Activated CD8-positive, alpha-beta memory T cell treated with anti-CD3 and anti-CD28 coated beads, Interleukin-2, amount 10 ng/mL, durations not matched to agents 7 days and 5 days (primary cell): ENCODE measurements at regions not wholly inside any gene's neighbourhood (a gene's known extent, or its start where the extent isn't known, plus 50 kb on each side); places are given as distances from the start of the nearest gene placed in this dataset.

Experiments
- ATAC-seq: fragments of 150-1000 bp; cut with Tn5 transposase; one replicate; pipeline ENCODE4 v1.10.0; 2021; ENCODE audit warnings: moderate library complexity
- CTCF ChIA-PET: fragments of 350-600 bp; sonication (Branson Sonifier 250); formaldehyde crosslinking; loops from one replicate; lab custom pipeline; 2021; ENCODE audit warnings: antibody characterized with exemption; lab: Charles Lee
- DNase-seq: peaks from one replicate; pipeline ENCODE4 v3.0.0-alpha.2; 2020
- H3K27ac Mint-ChIP-seq: one replicate; pipeline ENCODE4 v1.8.0; 2021; ENCODE audit warnings: mild to moderate bottlenecking, mixed read lengths
- H3K27me3 Mint-ChIP-seq: one replicate; pipeline ENCODE4 v1.8.0; 2021; ENCODE audit warnings: mixed read lengths
- H3K36me3 Mint-ChIP-seq: one replicate; pipeline ENCODE4 v1.8.0; 2021; ENCODE audit warnings: mild to moderate bottlenecking, mixed read lengths
- H3K4me1 Mint-ChIP-seq: one replicate; pipeline ENCODE4 v1.8.0; 2021; ENCODE audit warnings: mixed read lengths
- H3K4me3 Mint-ChIP-seq: one replicate; pipeline ENCODE4 v1.8.0; 2021; ENCODE audit warnings: mild to moderate bottlenecking, moderate library complexity, mixed read lengths
- H3K9me3 Mint-ChIP-seq: one replicate; pipeline ENCODE4 v1.8.0; 2022; ENCODE audit warnings: low read depth, mixed read lengths

- H3K4me3 Mint-ChIP-seq: no peak overlapping the region
- H3K36me3 Mint-ChIP-seq: no peaks in the 10 kb centered on the region
- peaks cover 4% of the 10 kb centered on the region for H3K9me3 Mint-ChIP-seq
- H3K4me1 Mint-ChIP-seq: no peaks in the 10 kb centered on the region
- DNase-seq (no peak), ATAC-seq (no peak)
- CTCF ChIA-PET: no interaction called here
- peaks cover 8% of the 10 kb centered on the region for H3K27me3 Mint-ChIP-seq
- no peak overlapping the region for H3K27ac Mint-ChIP-seq
Observed at GRCh38 chr16:79404571-79404970, 196.0 kb downstream of the MAF start.

GRCh38 chr16:79403534-79403933 is 197.0 kb downstream of the MAF start:
- ATAC-seq (no peak), DNase-seq (no peak)
- Mint-ChIP-seq H3K4me1 (no peaks in the 10 kb centered on the region), H3K4me3 (no peak overlapping the region), H3K36me3 (no peaks in the 10 kb centered on the region), H3K9me3 (peaks cover 4% of the 10 kb centered on the region), H3K27ac (no peak overlapping the region), H3K27me3 (peaks cover 8% of the 10 kb centered on the region)
- CTCF ChIA-PET: no interaction called here

GRCh38 chr16:79402920-79403319 is 197.6 kb downstream of the MAF start:
- Mint-ChIP-seq H3K36me3 (no peaks in the 10 kb centered on the region), H3K9me3 (peaks cover 4% of the 10 kb centered on the region), H3K4me1 (no peaks in the 10 kb centered on the region), H3K4me3 (no peak overlapping the region), H3K27ac (no peak overlapping the region), H3K27me3 (peaks cover 8% of the 10 kb centered on the region)
- ATAC-seq (no peak), DNase-seq (no peak)
- CTCF ChIA-PET: no interaction called here

- no peak overlapping the region for H3K27ac Mint-ChIP-seq
- H3K27me3 Mint-ChIP-seq: peaks cover 8% of the 10 kb centered on the region
- peaks cover 4% of the 10 kb centered on the region for H3K9me3 Mint-ChIP-seq
- CTCF ChIA-PET: no interaction called here
- no peak overlapping the region for H3K4me3 Mint-ChIP-seq
- DNase-seq (no peak), ATAC-seq (no peak)
- no peaks in the 10 kb centered on the region for H3K36me3 Mint-ChIP-seq
- H3K4me1 Mint-ChIP-seq: no peaks in the 10 kb centered on the region
Observed at GRCh38 chr16:79402356-79402755, 198.2 kb downstream of the MAF start.

GRCh38 chr16:79401782-79402181 is 198.8 kb downstream of the MAF start:
- peaks cover 8% of the 10 kb centered on the region for H3K27me3 Mint-ChIP-seq
- H3K4me3 Mint-ChIP-seq: no peak overlapping the region
- H3K36me3 Mint-ChIP-seq: no peaks in the 10 kb centered on the region
- no peak for DNase-seq
- no peaks in the 10 kb centered on the region for H3K4me1 Mint-ChIP-seq
- peaks cover 4% of the 10 kb centered on the region for H3K9me3 Mint-ChIP-seq
- ATAC-seq: no peak
- CTCF ChIA-PET: no interaction called here
- no peak overlapping the region for H3K27ac Mint-ChIP-seq

GRCh38 chr16:79401157-79401556 is 199.4 kb downstream of the MAF start:
- Mint-ChIP-seq H3K9me3 (peaks cover 4% of the 10 kb centered on the region), H3K27me3 (peaks cover 8% of the 10 kb centered on the region), H3K36me3 (no peaks in the 10 kb centered on the region), H3K4me1 (no peaks in the 10 kb centered on the region), H3K27ac (no peak overlapping the region), H3K4me3 (no peak overlapping the region)
- CTCF ChIA-PET: no interaction called here
- ATAC-seq (no peak), DNase-seq (no peak)

- CTCF ChIA-PET: no interaction called here
- H3K9me3 Mint-ChIP-seq: peaks cover 4% of the 10 kb centered on the region
- no peak overlapping the region for H3K27ac Mint-ChIP-seq
- no peak for DNase-seq
- H3K36me3 Mint-ChIP-seq: no peaks in the 10 kb centered on the region
- no peak overlapping the region for H3K4me3 Mint-ChIP-seq
- H3K4me1 Mint-ChIP-seq: no peaks in the 10 kb centered on the region
- ATAC-seq: no peak
- H3K27me3 Mint-ChIP-seq: peaks cover 6% of the 10 kb centered on the region
Observed at GRCh38 chr16:79400462-79401149, 199.9 kb downstream of the MAF start.

- Mint-ChIP-seq H3K4me1 (peaks cover 3% of the 10 kb centered on the region), H3K27ac (no peak overlapping the region), H3K9me3 (no peaks in the 10 kb centered on the region), H3K36me3 (no peaks in the 10 kb centered on the region), H3K4me3 (no peak overlapping the region), H3K27me3 (peaks cover 3% of the 10 kb centered on the region)
- DNase-seq (no peak), ATAC-seq (no peak)
- CTCF ChIA-PET: no interaction called here
Observed at GRCh38 chr16:79395591-79395990, 204.9 kb downstream of the MAF start.

- DNase-seq (no peak), ATAC-seq (no peak)
- no peak overlapping the region for H3K27ac Mint-ChIP-seq
- H3K9me3 Mint-ChIP-seq: no peaks in the 10 kb centered on the region
- no peaks in the 10 kb centered on the region for H3K36me3 Mint-ChIP-seq
- H3K27me3 Mint-ChIP-seq: peaks cover 3% of the 10 kb centered on the region
- H3K4me1 Mint-ChIP-seq: peaks cover 3% of the 10 kb centered on the region
- H3K4me3 Mint-ChIP-seq: no peak overlapping the region
- CTCF ChIA-PET: no interaction called here
Observed at GRCh38 chr16:79394206-79394605, 206.3 kb downstream of the MAF start.

GRCh38 chr16:79393564-79393963 is 207.0 kb downstream of the MAF start:
- no peaks in the 10 kb centered on the region for H3K9me3 Mint-ChIP-seq
- DNase-seq (no peak), ATAC-seq (no peak)
- H3K27me3 Mint-ChIP-seq: peaks cover 3% of the 10 kb centered on the region
- no peaks in the 10 kb centered on the region for H3K36me3 Mint-ChIP-seq
- H3K4me1 Mint-ChIP-seq: peaks cover 3% of the 10 kb centered on the region
- no peak overlapping the region for H3K4me3 Mint-ChIP-seq
- CTCF ChIA-PET: no interaction called here
- H3K27ac Mint-ChIP-seq: no peak overlapping the region

GRCh38 chr16:79393127-79393526 is 207.4 kb downstream of the MAF start:
- peaks cover 3% of the 10 kb centered on the region for H3K4me1 Mint-ChIP-seq
- H3K4me3 Mint-ChIP-seq: no peak overlapping the region
- H3K27me3 Mint-ChIP-seq: peaks cover 3% of the 10 kb centered on the region
- DNase-seq: no peak
- CTCF ChIA-PET: no interaction called here
- H3K36me3 Mint-ChIP-seq: no peaks in the 10 kb centered on the region
- no peaks in the 10 kb centered on the region for H3K9me3 Mint-ChIP-seq
- H3K27ac Mint-ChIP-seq: no peak overlapping the region
- ATAC-seq: no peak

GRCh38 chr16:79392081-79392480 is 208.5 kb downstream of the MAF start:
- H3K36me3 Mint-ChIP-seq: no peaks in the 10 kb centered on the region
- peaks cover 3% of the 10 kb centered on the region for H3K4me1 Mint-ChIP-seq
- no peaks in the 10 kb centered on the region for H3K9me3 Mint-ChIP-seq
- no peak overlapping the region for H3K27ac Mint-ChIP-seq
- H3K4me3 Mint-ChIP-seq: no peak overlapping the region
- DNase-seq (no peak), ATAC-seq (no peak)
- peaks cover 3% of the 10 kb centered on the region for H3K27me3 Mint-ChIP-seq
- CTCF ChIA-PET: no interaction called here

- CTCF ChIA-PET: no interaction called here
- Mint-ChIP-seq H3K36me3 (no peaks in the 10 kb centered on the region), H3K27me3 (peaks cover 3% of the 10 kb centered on the region), H3K9me3 (no peaks in the 10 kb centered on the region), H3K27ac (no peak overlapping the region), H3K4me1 (peaks cover 3% of the 10 kb centered on the region), H3K4me3 (no peak overlapping the region)
- no peak for DNase-seq
- ATAC-seq: no peak
Observed at GRCh38 chr16:79391395-79391794, 209.1 kb downstream of the MAF start.

GRCh38 chr16:79390481-79391051 is 210.0 kb downstream of the MAF start:
- Mint-ChIP-seq H3K9me3 (no peaks in the 10 kb centered on the region), H3K4me1 (peaks cover 3% of the 10 kb centered on the region), H3K4me3 (no peak overlapping the region), H3K36me3 (no peaks in the 10 kb centered on the region), H3K27ac (no peak overlapping the region), H3K27me3 (peaks cover 3% of the 10 kb centered on the region)
- ATAC-seq: no peak
- CTCF ChIA-PET: no interaction called here
- DNase-seq: no peak
